BJ (cell line): ENCODE measurements at regions not wholly inside any gene's neighbourhood (a gene's known extent, or its start where the extent isn't known, plus 50 kb on each side); places are given as distances from the start of the nearest gene placed in this dataset.

Source experiments
- CTCF ChIA-PET: fragments of 350-600 bp; formaldehyde crosslinking; extraction: SDS; loops from one replicate; lab custom pipeline; 2021; ENCODE audit warnings: antibody characterized with exemption, inconsistent platforms; lab: Yijun Ruan, JAX
- POLR2A ChIA-PET: fragments of 300-600 bp; sonication (Branson Sonifier 250); formaldehyde crosslinking; extraction: SDS; loops from one replicate; lab custom pipeline; 2021; ENCODE audit warnings: antibody characterized with exemption; lab: Charles Lee
- DNase-seq: peaks from one replicate; pipeline ENCODE4 v3.0.0-alpha.2; 2011; ENCODE audit warnings: low read depth
- H3K27me3 ChIP-seq: 2 replicates; pipeline ENCODE4 v1.6.0; 2011; ENCODE audit warnings: low read length; ENCODE audit not compliant: control insufficient read depth, insufficient read depth
- H3K36me3 ChIP-seq: 2 replicates; pipeline ENCODE4 v1.5.1; 2011; ENCODE audit warnings: low read length; ENCODE audit not compliant: control insufficient read depth, insufficient read depth
- H3K4me3 ChIP-seq: 2 replicates; pipeline ENCODE4 v1.5.1; 2011; ENCODE audit warnings: low read depth, mild to moderate bottlenecking, control low read depth, low read length
- CTCF ChIP-seq: IDR thresholded peaks from 2 replicates; pipeline ENCODE4 v1.5.1; 2011; ENCODE audit warnings: low read depth, mild to moderate bottlenecking, control low read depth, inconsistent platforms, low read length, moderate library complexity; ENCODE audit not compliant: insufficient read depth

DNA sequence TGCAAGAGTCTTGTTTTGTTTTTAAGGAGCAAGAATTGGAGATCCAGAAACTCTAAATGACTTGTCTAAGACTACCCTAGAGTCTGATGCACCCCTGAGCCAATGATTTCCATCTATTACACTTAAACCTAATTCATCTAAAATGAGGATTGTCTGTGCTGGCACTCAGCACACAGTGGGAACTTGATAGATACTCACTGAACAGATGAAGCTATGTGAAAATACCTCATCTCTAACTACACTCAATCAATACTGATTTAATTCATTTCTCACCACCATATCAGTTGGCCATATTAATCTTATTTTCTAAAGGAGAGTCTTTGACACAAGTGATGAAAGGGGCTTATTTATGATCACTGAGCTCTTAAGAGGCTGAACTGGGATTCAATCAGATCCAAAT, 262.1 kb downstream of the HS3ST1 start:
- CTCF ChIA-PET: interaction anchor here (1.1 kb wide), 1 partner anchor 358 kb away, joined by 3 read pairs; no protein-coding TSS in a partner anchor
- no peak for TF ChIP-seq CTCF

GRCh38 chr4:11166034-11166433, 262.7 kb downstream of the HS3ST1 start:
- Histone ChIP-seq H3K36me3 (no peaks in the 10 kb centered on the region), H3K4me3 (no peak overlapping the region), H3K27me3 (no peaks in the 10 kb centered on the region)
- ChIA-PET CTCF (interaction anchor here (1.1 kb wide), 1 partner anchor 358 kb away, joined by 3 read pairs; no protein-coding TSS in a partner anchor), POLR2A (no interaction called here)
- no peak for DNase-seq
- no peak for TF ChIP-seq CTCF

More for the DNA sequence above, 262.1 kb downstream of the HS3ST1 start:
- H3K4me3 ChIP-seq: no peak overlapping the region
- H3K36me3 ChIP-seq: no peaks in the 10 kb centered on the region
- no peaks in the 10 kb centered on the region for H3K27me3 ChIP-seq
- POLR2A ChIA-PET: no interaction called here
- DNase-seq: no peak

DNA sequence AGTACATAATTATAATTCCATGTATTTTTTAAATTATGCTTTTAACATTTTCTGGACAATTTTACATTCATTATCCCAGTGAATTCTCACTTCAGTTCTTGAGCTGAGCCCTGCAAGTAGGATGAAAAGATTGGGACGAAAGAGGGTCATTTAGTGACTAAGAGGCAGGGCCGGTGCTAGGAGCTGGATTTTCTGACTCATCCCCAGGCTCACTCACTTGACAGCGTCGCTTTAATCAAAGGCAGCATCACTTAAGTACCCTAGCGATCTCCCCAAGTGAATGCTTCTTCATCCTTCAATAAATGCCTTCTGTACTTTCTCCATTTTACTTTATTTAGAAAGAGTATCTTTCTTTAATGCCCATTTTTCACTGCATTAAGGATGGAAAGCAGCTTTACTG, 263.6 kb downstream of the HS3ST1 start:
- CTCF ChIA-PET: no interaction called here
- H3K27me3 ChIP-seq: no peaks in the 10 kb centered on the region
- TF ChIP-seq CTCF: no peak
- no peak overlapping the region for H3K4me3 ChIP-seq
- POLR2A ChIA-PET: no interaction called here
- no peaks in the 10 kb centered on the region for H3K36me3 ChIP-seq
- DNase-seq: no peak

- DNase-seq: no peak
- POLR2A ChIA-PET: no interaction called here
- no peak for TF ChIP-seq CTCF
- H3K36me3 ChIP-seq: no peaks in the 10 kb centered on the region
- H3K4me3 ChIP-seq: no peak overlapping the region
- CTCF ChIA-PET: no interaction called here
- H3K27me3 ChIP-seq: no peaks in the 10 kb centered on the region
Observed at GRCh38 chr4:11160288-11160687, 268.4 kb downstream of the HS3ST1 start.

DNA sequence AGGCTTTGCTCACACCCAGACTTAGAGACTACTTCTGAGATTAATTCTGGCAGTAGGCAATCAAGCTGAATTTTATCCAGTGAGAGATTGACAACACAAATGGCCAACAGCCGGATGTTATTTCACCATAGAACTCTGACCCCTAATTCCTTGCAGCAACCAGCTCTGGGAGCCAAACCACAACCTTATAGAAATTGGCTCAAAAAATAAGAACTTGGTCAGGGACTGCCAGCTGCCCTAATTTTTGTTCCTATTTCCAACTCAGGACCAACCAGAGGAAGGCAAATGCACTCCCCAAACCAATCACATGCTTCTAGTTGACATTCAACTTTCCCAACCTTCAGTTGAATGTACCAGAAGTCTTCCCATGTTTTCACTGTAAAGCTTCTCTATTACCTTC, 269.7 kb downstream of the HS3ST1 start:
- POLR2A ChIA-PET: no interaction called here
- CTCF ChIA-PET: no interaction called here
- H3K27me3 ChIP-seq: no peaks in the 10 kb centered on the region
- no peak for DNase-seq
- no peaks in the 10 kb centered on the region for H3K36me3 ChIP-seq
- no peak overlapping the region for H3K4me3 ChIP-seq
- no peak for TF ChIP-seq CTCF
